HG03095 (cell line): ENCODE measurements at regions not wholly inside any gene's neighbourhood (a gene's known extent, or its start where the extent isn't known, plus 50 kb on each side); places are given as distances from the start of the nearest gene placed in this dataset.
"Not testable (repeated sequence)": the region's sequence is repeated elsewhere in the genome, so short reads cannot be mapped to it uniquely, and the experiment has no call there.

Source experiments
- ATAC-seq: cut with Tn5 transposase; IDR thresholded peaks from one replicate; pipeline ENCODE4 v1.9.1; 2021; ENCODE audit warnings: moderate library complexity; ENCODE audit not compliant: unreplicated experiment

GRCh38 chr4:170853422-170854021 is 763.8 kb upstream of the AADAT start:
- ATAC-seq: peak; percentile 84

GRCh38 chr4:170849969-170850368 is 760.2 kb upstream of the AADAT start:
- ATAC-seq: peak; percentile 51

GRCh38 chr4:170827562-170828274 is 738.0 kb upstream of the AADAT start:
- ATAC-seq: no peak

GRCh38 chr4:170818786-170819185 is 729.0 kb upstream of the AADAT start:
- ATAC-seq: no peak

GRCh38 chr4:170805352-170805751 is 715.6 kb upstream of the AADAT start:
- ATAC-seq: no peak

GRCh38 chr4:170804930-170805329 is 715.2 kb upstream of the AADAT start:
- no peak for ATAC-seq

GRCh38 chr4:170803492-170803891 is 713.7 kb upstream of the AADAT start:
- ATAC-seq: no peak

GRCh38 chr4:170801771-170802170 is 712.0 kb upstream of the AADAT start:
- no peak for ATAC-seq

GRCh38 chr4:170794525-170794924 is 704.8 kb upstream of the AADAT start:
- no peak for ATAC-seq

- ATAC-seq: not testable (repeated sequence)
These were observed 698.8 kb upstream of the AADAT start for GRCh38 chr4:170788540-170789051.

GRCh38 chr4:170777663-170778062 is 687.9 kb upstream of the AADAT start:
- ATAC-seq: no peak

GRCh38 chr4:170776983-170777382 is 687.2 kb upstream of the AADAT start:
- no peak for ATAC-seq

GRCh38 chr4:170775851-170776250 is 686.1 kb upstream of the AADAT start:
- ATAC-seq: no peak

- no peak for ATAC-seq
These were observed 684.0 kb upstream of the AADAT start for GRCh38 chr4:170773709-170774273.

- no peak for ATAC-seq
These were observed 682.7 kb upstream of the AADAT start for GRCh38 chr4:170772429-170772828.

- ATAC-seq: no peak
These were observed 680.9 kb upstream of the AADAT start for GRCh38 chr4:170770664-170771063.

GRCh38 chr4:170769862-170770261 is 680.1 kb upstream of the AADAT start:
- ATAC-seq: no peak

GRCh38 chr4:170758988-170759387 is 669.2 kb upstream of the AADAT start:
- no peak for ATAC-seq

- ATAC-seq: no peak
These were observed 660.8 kb upstream of the AADAT start for GRCh38 chr4:170750519-170750918.

GRCh38 chr4:170748975-170749374 is 659.2 kb upstream of the AADAT start:
- no peak for ATAC-seq

GRCh38 chr4:170743633-170744032 is 653.9 kb upstream of the AADAT start:
- no peak for ATAC-seq

GRCh38 chr4:170741856-170742255 is 652.1 kb upstream of the AADAT start:
- ATAC-seq: no peak
